GM19395 (cell line): ENCODE measurements at regions not wholly inside any gene's neighbourhood (a gene's known extent, or its start where the extent isn't known, plus 50 kb on each side); places are given as distances from the start of the nearest gene placed in this dataset.
A peak's percentile ranks its signal among the peaks of the same experiment; 100 is the strongest.

Source experiments
- ATAC-seq: cut with Tn5 transposase; IDR thresholded peaks from one replicate; pipeline ENCODE4 v1.9.1; 2021; ENCODE audit warnings: mild to moderate bottlenecking, moderate library complexity; ENCODE audit not compliant: unreplicated experiment

DNA sequence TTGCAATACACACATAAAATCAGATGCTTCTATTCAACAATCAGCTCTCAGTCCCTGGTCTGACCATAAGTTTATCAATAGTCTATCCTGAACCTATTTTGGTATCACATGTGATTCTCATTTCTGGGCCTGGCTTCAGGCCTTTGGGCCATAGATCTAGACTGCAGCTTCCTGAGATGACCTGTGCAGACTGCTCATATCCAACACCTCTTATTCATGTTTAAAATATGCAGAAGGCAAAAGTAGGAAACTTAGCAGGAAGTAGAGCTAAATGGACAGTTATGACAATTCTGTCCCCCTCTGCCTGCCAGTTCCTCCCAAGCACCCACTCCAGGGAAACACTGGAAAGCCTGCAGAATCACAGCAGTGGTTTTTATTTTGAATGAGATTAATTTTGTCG, 53.3 kb downstream of the C7orf25 start:
- ATAC-seq: no peak

DNA sequence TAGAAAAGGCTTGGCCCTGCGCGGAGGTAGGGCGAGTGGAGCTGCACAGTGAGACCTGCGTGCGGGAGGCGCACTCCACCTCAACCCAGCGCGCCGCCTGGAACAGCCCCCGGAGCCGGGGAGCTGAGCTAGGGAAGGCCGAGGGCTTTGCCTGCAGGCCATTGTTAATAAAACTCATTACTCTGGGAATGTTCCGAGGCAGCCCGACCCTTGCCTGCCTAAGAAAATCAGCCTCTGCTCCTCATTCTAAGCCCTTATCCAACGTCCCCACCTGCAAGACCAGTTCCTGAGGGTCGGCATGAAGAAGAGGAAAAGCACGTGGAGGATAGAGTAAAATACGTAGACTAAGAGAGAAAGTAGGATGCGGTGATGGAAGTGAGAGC, 55.3 kb downstream of the C7orf25 start:
- ATAC-seq: no peak

DNA sequence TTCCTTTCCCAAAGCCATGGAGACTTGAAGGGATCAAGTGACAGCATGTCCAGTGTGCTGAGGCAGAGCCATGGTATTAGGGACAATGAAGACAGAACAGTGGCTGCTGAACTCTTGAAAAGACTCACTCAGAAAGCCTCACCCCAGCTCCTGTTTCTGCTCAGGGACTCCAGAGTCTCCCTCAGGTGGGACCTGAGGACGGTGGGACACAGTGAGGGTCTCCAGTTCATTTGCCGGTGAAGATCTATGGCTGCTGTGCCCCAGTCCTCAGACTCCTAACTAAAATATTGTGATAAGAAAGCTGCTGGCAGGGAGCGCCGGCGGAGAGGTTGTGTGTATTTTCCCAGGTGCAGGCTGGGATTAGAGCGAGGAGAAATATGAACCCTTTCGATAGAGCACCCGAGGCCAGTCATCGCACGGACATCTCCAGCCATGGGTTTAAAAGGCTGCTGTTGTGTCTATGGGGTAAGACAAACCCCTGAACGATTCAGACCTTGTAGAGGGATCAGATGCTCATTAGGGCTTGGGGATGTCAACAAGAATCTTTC, 57.2 kb downstream of the C7orf25 start:
- no peak for ATAC-seq

DNA sequence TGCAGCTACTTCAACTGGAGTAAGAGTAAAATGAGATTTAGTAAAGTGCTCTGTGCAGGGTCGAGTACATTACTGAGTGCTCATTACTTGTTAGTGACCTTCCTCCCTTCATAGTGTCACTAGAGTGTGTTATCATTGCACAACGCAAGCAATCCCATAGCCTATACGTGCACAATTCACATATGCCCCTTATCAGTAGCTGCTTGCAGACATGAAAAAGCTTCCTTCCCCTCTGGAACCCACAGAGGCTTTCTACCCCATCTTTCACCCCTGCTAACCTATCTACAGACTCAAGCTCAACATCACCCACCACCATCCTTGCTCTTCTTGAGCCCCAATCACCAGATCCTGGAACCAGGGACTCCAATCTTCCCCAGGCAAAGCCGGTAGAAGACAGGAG, 59.3 kb downstream of the C7orf25 start:
- ATAC-seq: no peak

DNA sequence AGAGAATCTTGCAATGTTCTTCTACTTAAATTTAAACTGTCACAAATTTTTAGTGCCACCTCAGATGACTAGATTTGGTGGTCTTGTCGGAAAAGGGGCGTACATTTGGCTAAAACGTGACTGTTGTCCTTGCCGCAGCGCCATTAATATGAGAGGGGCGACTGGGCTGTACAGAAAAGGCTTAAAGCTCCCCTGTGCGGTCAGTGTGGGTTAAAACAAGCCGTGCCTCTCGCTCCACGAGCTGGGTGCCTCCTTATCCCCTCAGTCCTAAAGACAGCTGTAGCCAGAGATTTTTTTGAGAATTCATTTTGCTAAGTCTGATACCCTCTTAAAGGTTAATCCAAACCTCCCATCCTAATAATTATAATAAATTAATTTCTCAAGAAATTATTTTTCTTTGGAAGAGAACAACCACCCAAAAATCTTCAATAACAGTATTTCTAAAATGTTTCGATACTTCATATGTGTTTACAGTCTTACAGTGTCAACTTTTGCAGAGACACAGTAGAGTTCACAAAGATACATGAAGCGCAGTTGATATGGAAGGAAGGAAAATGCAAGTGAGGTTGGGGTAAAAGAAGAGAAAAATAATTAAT, 68.6 kb downstream of the C7orf25 start:
- peak; percentile 63 for ATAC-seq

DNA sequence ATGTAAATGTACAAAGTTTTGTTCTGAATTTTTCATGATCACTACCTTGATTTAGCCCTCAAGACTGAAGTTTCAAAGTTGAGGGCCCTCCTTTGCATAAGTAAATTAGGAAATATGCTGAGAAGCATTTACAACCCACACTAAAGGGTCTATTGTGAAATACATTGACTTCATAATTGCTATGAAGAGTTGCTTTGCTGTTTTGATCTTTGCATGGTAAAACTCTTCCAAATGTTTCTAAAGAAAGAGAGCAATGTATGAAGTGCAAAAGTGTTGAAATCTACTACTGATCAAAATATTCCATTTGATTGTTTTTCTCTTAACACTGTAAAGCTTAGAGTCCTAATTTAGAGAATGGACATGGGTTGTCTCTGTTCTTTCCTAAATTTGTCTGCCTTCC, 77.2 kb downstream of the C7orf25 start:
- no peak for ATAC-seq

DNA sequence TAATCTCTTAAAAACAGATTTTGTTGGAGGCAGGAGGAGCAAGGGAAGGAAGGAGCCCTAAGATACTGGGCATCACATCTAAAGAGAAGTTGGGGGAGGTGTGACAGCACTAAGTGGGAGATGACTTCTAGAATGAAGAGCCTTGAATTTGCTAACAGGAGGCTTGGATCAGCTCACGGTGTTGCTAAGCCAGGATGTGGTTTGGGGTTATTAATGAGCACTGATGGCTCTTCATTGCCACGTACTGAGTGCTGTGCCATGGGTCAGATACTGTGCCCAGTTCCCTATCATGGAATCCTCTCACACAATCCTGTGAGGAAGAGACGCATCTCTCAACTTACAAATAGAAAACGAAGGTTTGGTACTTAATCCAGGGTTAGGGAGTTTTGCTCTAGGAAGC, 78.5 kb downstream of the C7orf25 start:
- ATAC-seq: no peak

DNA sequence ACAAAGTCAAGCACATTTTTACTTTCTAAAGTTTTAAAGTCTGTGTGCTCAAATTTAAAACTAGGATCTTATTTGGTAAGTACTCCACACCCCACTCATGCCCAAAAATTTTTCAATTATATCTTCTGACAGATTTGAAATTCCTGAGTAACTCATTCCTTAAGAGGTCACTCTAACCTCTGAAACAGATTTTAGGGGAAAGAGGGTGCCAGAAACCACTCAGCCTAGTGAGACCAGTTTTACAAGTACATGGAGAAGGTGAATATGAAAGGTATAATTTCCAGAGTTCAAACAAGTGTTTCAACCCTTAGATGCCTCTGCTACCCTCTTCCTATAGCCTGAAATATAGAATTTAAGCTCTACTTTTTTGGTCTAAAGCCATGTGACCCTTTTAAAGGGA, 79.2 kb downstream of the C7orf25 start:
- no peak for ATAC-seq

DNA sequence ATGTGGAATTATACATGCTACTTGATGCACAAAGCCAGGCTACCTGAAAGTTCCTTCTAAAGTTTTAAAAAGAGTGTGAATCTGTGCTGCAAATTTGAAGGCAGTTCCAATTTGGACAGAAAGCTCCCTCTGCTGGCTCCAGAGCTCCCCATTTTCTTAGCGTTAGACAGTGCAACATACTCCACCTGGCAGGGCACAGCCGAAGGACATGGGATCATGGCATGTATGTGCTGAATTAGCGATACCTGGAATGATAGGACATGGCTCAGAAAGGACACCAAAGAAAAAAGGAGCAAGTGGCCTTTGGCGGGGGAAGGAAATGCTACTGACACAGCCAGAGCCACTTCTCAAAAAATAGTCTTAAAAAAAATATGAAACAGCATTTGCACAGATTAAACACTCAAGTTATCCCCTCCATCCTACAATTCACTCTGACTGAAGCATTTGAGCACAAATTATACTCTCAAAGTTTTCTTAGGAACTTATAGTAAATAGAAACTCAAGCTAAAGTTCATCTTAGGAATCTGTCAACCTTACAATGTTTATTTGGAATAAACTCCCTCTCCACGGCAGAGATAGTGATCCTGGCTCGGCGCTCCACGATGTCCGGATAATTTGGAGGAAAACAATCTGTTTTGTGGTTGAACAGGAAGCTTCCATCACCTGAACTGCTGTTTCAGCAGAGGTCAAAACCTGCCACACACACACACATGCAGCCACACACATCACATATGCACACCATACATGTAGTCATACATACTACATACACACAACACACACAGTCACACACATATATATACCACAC, 80.0 kb downstream of the C7orf25 start:
- ATAC-seq: no peak

DNA sequence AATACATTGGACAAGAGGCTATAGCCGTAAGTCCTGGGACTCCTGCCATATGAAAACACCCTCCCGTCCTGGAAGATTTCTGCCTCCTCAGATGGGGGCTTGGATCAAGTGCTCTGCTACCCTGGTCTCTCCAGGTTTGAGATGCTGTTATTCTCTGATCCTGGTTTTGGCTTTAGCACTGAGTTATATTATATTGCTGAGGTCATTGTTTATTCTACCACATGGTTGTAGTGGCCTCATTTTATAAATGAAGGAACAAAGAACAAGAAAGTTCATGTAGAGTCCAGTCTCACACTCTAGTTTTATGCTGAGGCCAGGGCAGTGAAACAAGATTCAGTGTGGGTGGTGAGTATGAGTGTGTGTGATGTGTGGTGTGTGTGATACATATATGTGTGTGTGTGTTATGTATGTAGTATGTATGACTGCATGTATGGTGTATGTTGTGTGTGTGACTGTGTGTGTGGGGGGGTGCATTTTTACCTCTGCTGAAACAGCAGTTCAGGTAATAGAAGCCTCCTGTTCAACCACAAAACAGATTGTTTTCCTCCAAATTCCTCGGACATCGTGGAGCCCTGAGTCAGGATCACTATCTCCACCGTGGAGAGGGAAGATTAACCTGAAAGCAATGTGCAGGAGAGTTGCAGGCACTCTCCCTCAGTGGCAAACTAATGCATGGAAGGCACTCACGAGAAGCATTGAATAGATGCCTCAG, 80.7 kb downstream of the C7orf25 start:
- no peak for ATAC-seq

DNA sequence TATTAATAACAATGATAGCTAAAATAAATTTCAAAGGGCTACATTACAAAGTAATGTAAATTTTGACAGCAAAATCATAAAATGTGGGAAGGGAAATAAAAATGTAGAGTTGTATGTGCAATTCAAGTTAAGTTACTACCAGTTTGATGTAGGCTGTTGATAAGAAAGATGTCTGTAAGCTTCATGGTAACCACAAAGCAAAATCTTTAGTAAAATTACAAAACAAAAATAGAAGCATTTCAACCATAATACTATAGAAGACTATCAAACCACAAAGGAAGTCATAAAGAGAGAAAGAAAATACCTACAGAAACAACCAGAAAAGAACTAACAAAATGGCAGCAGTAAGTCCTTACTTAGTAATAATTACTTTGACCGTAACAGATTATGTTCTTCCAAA, 99.1 kb downstream of the C7orf25 start:
- ATAC-seq: no peak

DNA sequence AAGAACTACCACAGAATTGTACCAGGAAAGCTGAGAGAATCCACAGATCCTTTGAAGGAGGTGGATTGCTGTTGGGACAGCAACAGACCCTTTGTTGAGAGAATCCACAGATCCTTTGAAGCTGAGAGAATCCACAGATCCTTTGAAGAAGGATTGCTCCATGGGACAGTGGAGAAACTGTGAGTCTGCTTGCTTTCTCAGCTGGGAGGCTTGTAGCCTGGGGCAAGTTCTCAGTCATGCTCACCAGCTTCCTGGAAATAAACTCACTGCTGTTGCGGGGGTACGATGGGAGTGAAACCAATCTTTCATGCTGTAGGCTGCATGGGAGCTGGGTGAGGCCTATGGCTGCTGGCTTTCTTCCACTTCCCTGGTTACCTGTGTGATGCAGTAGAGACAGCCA, 106.3 kb downstream of the C7orf25 start:
- ATAC-seq: no peak

DNA sequence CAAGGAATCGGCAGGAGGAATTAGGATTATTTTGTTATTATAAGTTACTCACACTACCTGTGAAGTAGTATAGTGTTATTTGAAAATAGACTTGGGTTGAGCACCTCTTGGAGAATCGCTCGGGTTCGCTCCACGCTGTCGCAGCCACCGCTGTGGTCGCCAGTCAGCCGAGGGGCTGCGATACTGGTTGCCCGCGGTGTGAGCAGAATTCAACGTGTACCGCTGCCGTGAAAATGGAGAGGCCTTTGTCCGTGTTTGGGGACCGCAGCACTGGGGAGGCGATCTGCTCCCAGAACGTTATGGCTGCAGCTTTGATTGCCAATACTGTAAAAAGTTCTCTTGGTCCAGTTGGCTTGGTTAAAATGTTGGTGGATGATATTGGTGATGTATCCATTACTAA, 117.2 kb downstream of the C7orf25 start:
- no peak for ATAC-seq

DNA sequence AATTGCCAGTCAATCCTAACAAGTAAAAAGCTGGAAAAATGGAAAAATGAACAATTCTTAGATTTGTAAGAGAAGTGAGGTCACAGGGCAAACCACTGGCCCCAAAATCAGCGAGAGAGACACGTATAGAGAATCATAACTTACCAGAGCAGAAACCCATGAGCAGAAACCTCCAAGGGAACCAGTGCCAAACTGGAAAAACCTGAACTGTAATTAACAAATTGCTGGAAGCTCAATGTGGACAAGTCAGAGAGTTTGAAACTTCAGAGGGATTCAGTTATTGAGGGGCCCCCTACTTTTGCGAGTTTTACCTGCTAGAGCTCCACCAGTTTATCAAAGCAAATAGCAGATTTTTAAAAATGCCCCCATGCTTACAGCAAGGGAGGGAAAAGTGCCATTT, 119.0 kb downstream of the C7orf25 start:
- ATAC-seq: no peak

DNA sequence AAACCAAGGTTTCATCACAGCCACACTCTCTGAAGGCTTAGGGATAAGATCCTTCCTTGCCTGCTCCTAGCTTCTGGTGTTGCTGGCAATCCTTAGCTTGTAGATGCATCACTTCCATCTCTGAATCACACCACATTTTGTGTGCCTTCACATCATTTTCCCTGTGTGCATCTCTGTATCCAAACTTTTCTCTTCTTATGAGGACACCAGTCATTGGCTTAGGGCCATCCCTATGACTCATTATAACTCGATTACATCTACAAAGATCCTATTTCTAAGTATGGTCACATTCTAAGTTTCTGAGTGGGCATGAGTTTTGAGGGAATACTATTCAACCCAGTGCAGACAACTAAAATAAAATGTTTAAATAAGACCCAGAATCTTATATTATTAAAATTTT, 121.7 kb downstream of the C7orf25 start:
- no peak for ATAC-seq

DNA sequence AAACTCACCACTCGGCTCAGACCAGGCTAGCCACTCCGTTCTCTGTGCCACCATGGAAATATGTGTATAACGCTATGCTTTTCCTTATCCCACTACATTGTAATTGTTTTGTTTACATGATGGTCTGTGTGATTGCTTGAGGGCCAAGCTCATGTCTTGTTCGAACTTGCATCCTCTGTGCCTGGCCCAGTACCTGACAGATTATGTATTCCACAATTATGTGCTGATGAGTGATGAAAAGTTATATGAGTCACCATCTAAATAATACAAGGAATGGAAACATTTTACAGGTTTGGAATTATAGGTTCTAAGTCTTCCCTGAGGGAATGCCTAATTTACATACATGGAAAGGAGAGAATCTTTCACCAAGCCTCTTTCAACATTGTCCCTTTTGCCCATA, 137.4 kb downstream of the C7orf25 start:
- no peak for ATAC-seq

DNA sequence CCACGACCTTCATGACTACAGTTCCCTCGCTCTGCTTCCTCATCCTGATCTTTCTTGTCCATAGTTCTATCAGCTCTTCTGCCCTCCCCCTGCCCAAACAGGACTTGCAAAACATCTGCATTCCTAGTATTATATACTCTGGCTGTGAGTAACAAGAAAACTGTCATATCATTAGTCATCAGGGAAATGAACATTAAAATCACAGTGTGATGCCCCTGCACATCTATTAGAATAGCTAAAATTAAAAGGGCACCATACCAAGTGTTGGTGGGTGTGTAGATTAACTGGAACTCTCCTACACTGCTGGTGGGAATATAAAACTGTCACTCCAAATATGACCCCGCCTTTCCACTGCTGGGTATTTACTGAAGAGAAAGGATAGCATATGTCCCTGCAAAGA, 141.8 kb downstream of the C7orf25 start:
- no peak for ATAC-seq

DNA sequence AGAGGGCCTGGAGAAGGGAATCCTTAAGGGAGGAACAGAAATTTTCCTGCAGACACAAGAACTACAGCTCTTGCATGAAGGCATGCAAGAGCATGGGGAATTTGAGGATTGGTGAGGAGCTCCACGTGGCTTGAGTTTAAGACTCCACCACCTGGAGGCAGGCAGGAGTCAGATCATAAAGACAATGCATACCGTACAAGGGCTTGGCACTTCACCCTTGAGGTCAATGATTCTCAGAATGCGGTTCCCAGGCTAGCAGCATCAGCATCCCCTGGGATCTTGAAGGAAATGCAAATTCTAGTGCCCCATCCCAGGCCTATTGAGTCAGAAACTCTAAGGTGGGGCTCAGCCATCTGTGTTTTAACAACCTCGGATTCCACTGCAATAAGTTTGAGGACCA, 143.8 kb downstream of the C7orf25 start:
- ATAC-seq: no peak

DNA sequence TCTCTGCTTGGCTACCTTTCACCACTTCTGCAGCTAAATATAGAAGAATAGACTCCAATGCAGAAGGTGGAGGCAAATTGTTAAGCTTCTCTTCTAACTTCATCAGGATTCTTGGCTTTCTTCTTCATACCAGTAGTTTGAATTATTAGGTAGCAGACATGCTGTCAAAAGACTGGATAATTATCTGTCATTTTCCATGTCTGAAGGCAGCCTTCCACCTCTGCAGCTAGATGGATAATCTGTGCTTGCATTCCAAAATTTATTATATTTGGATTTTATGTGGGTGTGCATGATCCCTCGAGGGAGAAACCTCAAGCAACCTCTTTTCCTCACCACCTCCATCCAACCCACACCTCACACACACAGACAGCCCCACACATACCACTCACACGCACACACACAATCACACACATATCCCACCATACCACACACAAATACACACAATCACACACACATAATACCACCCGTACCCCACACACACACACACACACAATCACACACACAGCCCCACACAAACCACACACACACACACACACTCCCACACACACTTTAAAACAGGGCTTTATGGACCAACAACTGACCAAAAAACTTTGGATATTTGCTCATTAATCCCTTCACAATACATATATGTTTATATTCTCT, 145.0 kb downstream of the C7orf25 start:
- ATAC-seq: no peak

DNA sequence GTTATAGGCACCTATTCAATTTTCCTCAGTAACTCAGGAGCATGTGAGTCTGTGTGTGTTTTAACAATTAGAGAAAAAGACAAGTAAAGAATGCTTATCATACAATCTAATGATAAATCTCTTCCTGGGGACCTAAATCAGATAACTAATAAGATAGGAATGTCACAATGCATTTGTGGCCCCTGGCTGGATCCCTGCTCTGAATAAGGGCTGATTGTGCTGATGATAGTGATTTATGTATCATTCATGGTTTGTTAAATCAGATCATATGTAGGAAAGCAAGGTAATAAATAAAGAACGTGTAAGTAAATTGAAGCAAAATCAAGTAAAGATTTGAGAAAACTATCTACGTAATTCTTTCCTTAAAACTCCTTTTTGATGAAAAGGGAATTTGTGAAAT, 145.9 kb downstream of the C7orf25 start:
- no peak for ATAC-seq

DNA sequence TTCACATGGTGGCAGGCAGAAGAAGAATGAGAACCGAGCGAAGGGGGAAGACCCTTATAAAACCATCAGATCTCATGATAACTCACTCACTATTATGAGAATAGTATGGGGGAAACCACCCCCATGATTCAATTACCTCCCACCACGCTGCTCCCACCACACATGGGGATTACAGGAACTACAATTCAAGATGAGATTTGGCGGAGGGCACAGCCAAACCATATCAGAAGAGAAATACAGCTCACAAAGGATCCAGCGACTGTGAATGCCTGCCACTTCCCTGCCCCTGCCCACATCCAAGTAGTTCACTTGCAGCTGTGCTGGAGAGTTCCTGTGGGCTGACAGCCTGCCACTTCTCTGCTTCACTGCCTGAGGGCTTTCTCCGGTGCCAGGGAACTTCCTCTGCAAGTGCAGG, 148.7 kb downstream of the C7orf25 start:
- ATAC-seq: no peak
